ENCODE measurements at regions not wholly inside any gene's neighbourhood (a gene's known extent, or its start where the extent isn't known, plus 50 kb on each side); places are given as distances from the start of the nearest gene placed in this dataset.

- no peak for TF ChIP-seq SUZ12 (IDR thresholded peaks at IDR 0.05; ENCODE audit: extremely low read depth, insufficient read depth, insufficient read length)
- TF ChIP-seq YY1 (IDR thresholded peaks at IDR 0.05; ENCODE audit: insufficient read depth, insufficient read length) = no peak
- TF ChIP-seq ZNF274 (IDR thresholded peaks at IDR 0.05; ENCODE audit: low read depth, low read length) = no peak
These were observed 56.8 kb upstream of the ARL4D start for GRCh38 chr17:43341715-43342588.
